ENCODE measurements at regions not wholly inside any gene's neighbourhood (a gene's known extent, or its start where the extent isn't known, plus 50 kb on each side); places are given as distances from the start of the nearest gene placed in this dataset.

GRCh38 chr10:128596906-128597305 lies 470.7 kb upstream of the MKI67 start:
- Mint-ChIP-seq H3K4me1 (no peaks in the 10 kb centered on the region), H3K27ac (no peak overlapping the region), H3K9me3 (peaks cover 21% of the 10 kb centered on the region), H3K27me3 (ENCODE audit: low read depth) (no peaks in the 10 kb centered on the region), H3K4me3 (no peak overlapping the region), H3K36me3 (ENCODE audit: low read depth) (no peaks in the 10 kb centered on the region)
- TF ChIP-seq CTCF (IDR thresholded peaks at IDR 0.05; ENCODE audit: unreplicated experiment in 3 of 3): no peak

GRCh38 chr10:128599030-128599429 lies 472.8 kb upstream of the MKI67 start:
- Mint-ChIP-seq H3K36me3 (ENCODE audit: low read depth) (no peaks in the 10 kb centered on the region), H3K4me1 (no peaks in the 10 kb centered on the region), H3K27me3 (ENCODE audit: low read depth) (no peaks in the 10 kb centered on the region), H3K4me3 (no peak overlapping the region), H3K9me3 (peaks cover 32% of the 10 kb centered on the region), H3K27ac (no peak overlapping the region)
- no peak for TF ChIP-seq CTCF (IDR thresholded peaks at IDR 0.05; ENCODE audit: unreplicated experiment in 3 of 3)

GRCh38 chr10:128599538-128599937 lies 473.3 kb upstream of the MKI67 start:
- Mint-ChIP-seq H3K4me3 (no peak overlapping the region), H3K4me1 (no peaks in the 10 kb centered on the region), H3K36me3 (ENCODE audit: low read depth) (no peaks in the 10 kb centered on the region), H3K9me3 (peaks cover 32% of the 10 kb centered on the region), H3K27me3 (ENCODE audit: low read depth) (no peaks in the 10 kb centered on the region), H3K27ac (no peak overlapping the region)
- no peak for TF ChIP-seq CTCF (IDR thresholded peaks at IDR 0.05; ENCODE audit: unreplicated experiment in 3 of 3)

GRCh38 chr10:128602183-128602582 lies 476.0 kb upstream of the MKI67 start:
- no peaks in the 10 kb centered on the region for H3K4me1 Mint-ChIP-seq
- peaks cover 11% of the 10 kb centered on the region for H3K9me3 Mint-ChIP-seq
- no peaks in the 10 kb centered on the region for H3K27me3 Mint-ChIP-seq (ENCODE audit: low read depth)
- no peak for TF ChIP-seq CTCF (IDR thresholded peaks at IDR 0.05; ENCODE audit: unreplicated experiment in 3 of 3)
- H3K36me3 Mint-ChIP-seq (ENCODE audit: low read depth): no peaks in the 10 kb centered on the region
- H3K27ac Mint-ChIP-seq: no peak overlapping the region
- no peak overlapping the region for H3K4me3 Mint-ChIP-seq

GRCh38 chr10:128604025-128604424 lies 477.8 kb upstream of the MKI67 start:
- Mint-ChIP-seq H3K36me3 (ENCODE audit: low read depth) (no peaks in the 10 kb centered on the region), H3K4me1 (no peaks in the 10 kb centered on the region), H3K9me3 (peaks cover 11% of the 10 kb centered on the region), H3K27ac (no peak overlapping the region), H3K27me3 (ENCODE audit: low read depth) (no peaks in the 10 kb centered on the region), H3K4me3 (no peak overlapping the region)
- no peak for TF ChIP-seq CTCF (IDR thresholded peaks at IDR 0.05; ENCODE audit: unreplicated experiment in 3 of 3)

GRCh38 chr10:128605180-128605579 lies 479.0 kb upstream of the MKI67 start:
- Mint-ChIP-seq H3K27me3 (ENCODE audit: low read depth) (no peaks in the 10 kb centered on the region), H3K27ac (no peak overlapping the region), H3K9me3 (peaks cover 11% of the 10 kb centered on the region), H3K4me1 (no peaks in the 10 kb centered on the region), H3K36me3 (ENCODE audit: low read depth) (no peaks in the 10 kb centered on the region), H3K4me3 (no peak overlapping the region)
- no peak for TF ChIP-seq CTCF (IDR thresholded peaks at IDR 0.05; ENCODE audit: unreplicated experiment in 3 of 3)
